HepG2 (cell line): ENCODE measurements at regions not wholly inside any gene's neighbourhood (a gene's known extent, or its start where the extent isn't known, plus 50 kb on each side); places are given as distances from the start of the nearest gene placed in this dataset.
"Not testable (repeated sequence)": the region's sequence is repeated elsewhere in the genome, so short reads cannot be mapped to it uniquely, and the experiment has no call there.

Experiments used
- ATAC-seq: fragments of 200-7000 bp; cut with Tn5 transposase; 3 replicates; pipeline ENCODE4 v1.9.1; 2020; ENCODE audit warnings: mild to moderate bottlenecking, moderate library complexity
- BruUV-seq: library from RNA; stranded (reverse); fragments of 400-500 nt; replicated peaks from 2 replicates; lab custom pipeline; 2021; lab: Mats Ljungman, UMichigan
- CTCF ChIA-PET: fragments of 300-600 bp; formaldehyde crosslinking; extraction: SDS; loops from one replicate; lab custom pipeline; 2021; ENCODE audit warnings: low total read pairs, inconsistent platforms, low intra/inter-chr PET ratio; lab: Yijun Ruan, JAX
- POLR2A ChIA-PET: fragments of 350-600 bp; sonication (Branson Sonifier 250); formaldehyde crosslinking; loops from one replicate; lab custom pipeline; 2020; ENCODE audit warnings: antibody characterized with exemption, inconsistent platforms; lab: Yijun Ruan, JAX
- DNase-seq: peaks from one replicate; pipeline ENCODE4 v3.0.0-alpha.2; 2015; ENCODE audit warnings: low spot score
- FAIRE-seq: peaks from 3 replicates; lab custom pipeline; 2011; peaks lifted over from hg19 to GRCh38; lab: Jason Lieb, UNC
- H2AFZ ChIP-seq: one replicate; pipeline ENCODE4 v1.6.1; 2011; ENCODE audit warnings: low read length, inconsistent platforms
- H3K27ac ChIP-seq: fragments of 300-600 bp; 3 replicates; pipeline ENCODE4 v1.8.0; 2011; ENCODE audit warnings: mixed run types, mild to moderate bottlenecking, mixed read lengths, low read length, inconsistent platforms; ENCODE audit not compliant: insufficient read depth; ENCODE audit errors: extremely low read length
- H3K27me3 ChIP-seq, 2 experiments: fragments of 200-600 bp in 1 of 2; 2 replicates in 1 of 2; 3 replicates in 1 of 2; pipeline versions ENCODE4 v1.6.0 to v1.8.0; 2011; ENCODE audit warnings: low read length in 2 of 2, mild to moderate bottlenecking in 2 of 2, moderate library complexity in 2 of 2, inconsistent platforms in 1 of 2; ENCODE audit not compliant: insufficient read depth in 2 of 2, control insufficient read depth in 1 of 2
- H3K36me3 ChIP-seq, 2 experiments: fragments of 200-600 bp in 1 of 2; replicated peaks in 1 of 2; 2 replicates in 1 of 2; 3 replicates in 1 of 2; pipeline versions ENCODE4 v1.5.1 to v1.8.0; 2011; ENCODE audit warnings: low read length in 2 of 2, inconsistent platforms in 1 of 2; ENCODE audit not compliant: insufficient read depth in 2 of 2, control insufficient read depth in 1 of 2
- H3K4me1 ChIP-seq: 2 replicates; pipeline ENCODE4 v1.5.1; 2012; ENCODE audit warnings: low read length, inconsistent platforms; ENCODE audit not compliant: insufficient read depth
- H3K4me2 ChIP-seq: 2 replicates; pipeline ENCODE4 v1.6.0; 2011; ENCODE audit warnings: low read depth, low read length, inconsistent platforms
- H3K4me3 ChIP-seq, 3 experiments: fragments of 200-600 bp in 1 of 3; sonication (generic), shearing (Covaris generic) in 1 of 3; replicated peaks in 1 of 3; 2 replicates each; pipeline ENCODE4 v1.5.1; 2011 to 2016; ENCODE audit warnings: low read length in 3 of 3, inconsistent platforms in 2 of 3, low read depth in 2 of 3, mild to moderate bottlenecking in 2 of 3, control low read depth in 1 of 3, mixed read lengths in 1 of 3; ENCODE audit not compliant: insufficient read depth in 1 of 3
- H3K79me2 ChIP-seq: one replicate; pipeline ENCODE4 v1.6.1; 2011; ENCODE audit warnings: low read length, inconsistent platforms; ENCODE audit not compliant: insufficient read depth
- H3K9ac ChIP-seq: 2 replicates; pipeline ENCODE4 v1.6.0; 2011; ENCODE audit warnings: mild to moderate bottlenecking, low read depth, low read length, inconsistent platforms; ENCODE audit not compliant: insufficient read depth
- H3K9me3 ChIP-seq: 2 replicates; pipeline ENCODE4 v1.5.1; 2012; ENCODE audit warnings: mild to moderate bottlenecking, low read length
- H4K20me1 ChIP-seq: 2 replicates; pipeline ENCODE4 v1.6.0; 2011; ENCODE audit warnings: inconsistent platforms, mild to moderate bottlenecking, low read length, moderate library complexity; ENCODE audit not compliant: insufficient read depth
- GZF1 ChIP-seq: sonication (generic); formaldehyde crosslinking; IDR thresholded peaks from 2 replicates; pipeline ENCODE4 v1.5.1; 2020; ENCODE audit warnings: mild to moderate bottlenecking, missing genetic modification reagents
- HCFC1 ChIP-seq: fragments of 150-350 bp; IDR thresholded peaks from 2 replicates; pipeline ENCODE4 v1.6.1; 2014; ENCODE audit warnings: low read depth, low read length
- KDM4B ChIP-seq: sonication (generic); formaldehyde crosslinking; IDR thresholded peaks from 2 replicates; pipeline ENCODE4 v1.4.0; 2020; ENCODE audit warnings: missing genetic modification reagents
- KLF12 ChIP-seq: sonication (generic); formaldehyde crosslinking; IDR thresholded peaks from 2 replicates; pipeline ENCODE4 v1.4.0; 2020; ENCODE audit warnings: missing genetic modification reagents, borderline replicate concordance
- RARA ChIP-seq: IDR thresholded peaks from 2 replicates; pipeline ENCODE4 v1.6.1; 2016; ENCODE audit warnings: missing genetic modification reagents, missing compliant biosample characterization
- SUZ12 ChIP-seq: fragments of 150-350 bp; IDR thresholded peaks from 2 replicates; pipeline ENCODE4 v1.6.1; 2014; ENCODE audit warnings: low read depth, low read length
- ZNF10 ChIP-seq: sonication (generic); formaldehyde crosslinking; IDR thresholded peaks from 2 replicates; pipeline ENCODE4 v1.4.0; 2020; ENCODE audit warnings: mild to moderate bottlenecking, low read depth, missing genetic modification reagents, borderline replicate concordance
- ZNF207 ChIP-seq: fragments of 450-650 bp; IDR thresholded peaks from 2 replicates; pipeline ENCODE4 v1.6.1; 2016; ENCODE audit warnings: antibody characterized with exemption, borderline replicate concordance
- ZNF292 ChIP-seq: sonication (generic); formaldehyde crosslinking; IDR thresholded peaks from 2 replicates; pipeline ENCODE4 v1.8.1; 2022; ENCODE audit warnings: mild to moderate bottlenecking, low read depth, missing genetic modification reagents, borderline replicate concordance
- ZNF337 ChIP-seq: sonication (generic); formaldehyde crosslinking; IDR thresholded peaks from 2 replicates; pipeline ENCODE4 v1.5.1; 2020; ENCODE audit warnings: missing genetic modification reagents, low read depth, mild to moderate bottlenecking, borderline replicate concordance
- ZNF354B ChIP-seq: sonication (generic); formaldehyde crosslinking; IDR thresholded peaks from 2 replicates; pipeline ENCODE4 v1.8.0; 2022; ENCODE audit warnings: mild to moderate bottlenecking, missing genetic modification reagents
- ZNF563 ChIP-seq: sonication (generic); formaldehyde crosslinking; IDR thresholded peaks from 2 replicates; pipeline ENCODE4 v1.8.0; 2022; ENCODE audit warnings: mild to moderate bottlenecking, moderate library complexity, missing genetic modification reagents
- ZNF746 ChIP-seq: sonication (generic); formaldehyde crosslinking; IDR thresholded peaks from 2 replicates; pipeline ENCODE4 v1.8.0; 2022; ENCODE audit warnings: mild to moderate bottlenecking, missing genetic modification reagents
- ZNF768 ChIP-seq: sonication (generic); formaldehyde crosslinking; IDR thresholded peaks from 2 replicates; pipeline ENCODE4 v1.4.0; 2020; ENCODE audit warnings: missing genetic modification reagents
- ZNF788 ChIP-seq: sonication (generic); formaldehyde crosslinking; IDR thresholded peaks from 2 replicates; pipeline ENCODE4 v1.5.0; 2020; ENCODE audit warnings: mild to moderate bottlenecking, missing genetic modification reagents, borderline replicate concordance
- WGBS: methylation state at CpG from one replicate; pipeline ENCODE4 v1.1.6; 2017; ENCODE audit warnings: low lambda C conversion rate; 5-methylcytosine and 5-hydroxymethylcytosine counted together
- in situ Hi-C: cut with HindIII; loops from 2 replicates; pipeline ENCODE4 v1.10.0; 2017; ENCODE audit warnings: low pct_unique_long_range_greater_than_20kb; ENCODE audit not compliant: extremely low pct_ligation_motif_present
- intact Hi-C: fragments of 100-400 bp; cut with micrococcal nuclease; formaldehyde crosslinking; loops from one replicate; pipeline ENCODE4 v1.10.0; 2022; ENCODE audit not compliant: unreplicated experiment
- TF ChIP-seq, protein P1 (sequence below): sonication (generic); formaldehyde crosslinking; IDR thresholded peaks from 2 replicates; pipeline ENCODE4 v1.8.0; 2022; ENCODE audit warnings: missing genetic modification reagents, low read depth, mild to moderate bottlenecking, borderline replicate concordance
- TF ChIP-seq, protein P2 (sequence below): sonication (generic); formaldehyde crosslinking; IDR thresholded peaks from 2 replicates; pipeline ENCODE4 v1.8.0; 2023; ENCODE audit warnings: mild to moderate bottlenecking, missing genetic modification reagents
- TF ChIP-seq, protein P3 (sequence below): sonication (generic); formaldehyde crosslinking; IDR thresholded peaks from 2 replicates; pipeline ENCODE4 v1.8.0; 2022; ENCODE audit warnings: mild to moderate bottlenecking, missing genetic modification reagents
- TF ChIP-seq, protein P4 (sequence below): sonication (generic); formaldehyde crosslinking; IDR thresholded peaks from 2 replicates; pipeline ENCODE4 v1.8.1; 2023; ENCODE audit warnings: mild to moderate bottlenecking, inconsistent platforms, moderate library complexity, missing genetic modification reagents, borderline replicate concordance

DNA sequence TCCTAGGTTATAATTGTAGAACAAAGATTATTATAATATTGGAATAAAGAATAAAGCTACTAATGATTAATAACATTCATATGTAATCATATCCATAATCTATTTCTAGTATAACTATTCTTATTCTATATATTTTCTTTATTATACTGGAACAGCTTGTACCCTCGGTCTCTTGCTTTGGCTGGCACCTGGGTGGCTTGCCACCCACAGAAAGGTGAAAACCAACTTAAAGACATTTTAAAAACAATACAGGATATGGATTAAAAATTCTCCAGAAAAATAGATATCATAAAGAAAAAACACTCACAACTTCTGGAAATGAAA is 80.0 kb upstream of the PRRC2C start:
- H2AFZ ChIP-seq, result no peak overlapping the region
- no TSS peak for BruUV-seq
- no peaks in the 10 kb centered on the region for H3K4me1 ChIP-seq
- ChIA-PET CTCF (no interaction called here), POLR2A (no interaction called here)
- DNase-seq (no peak), FAIRE-seq (no peak), ATAC-seq (no peak)
- in situ Hi-C loops, result no loop called here
- no peak overlapping the region for H3K4me2 ChIP-seq
- no peaks in the 10 kb centered on the region for H3K27me3 ChIP-seq
- no peak overlapping the region for H3K9ac ChIP-seq
- no peaks in the 10 kb centered on the region for H3K36me3 ChIP-seq
- H3K27ac ChIP-seq, result no peak overlapping the region
- intact Hi-C loops, result loop anchor here (1.0 kb wide), 1 partner anchor 160 kb away; no protein-coding TSS in a partner anchor
- no peaks in the 10 kb centered on the region for H3K9me3 ChIP-seq
- no peaks in the 10 kb centered on the region for H3K79me2 ChIP-seq
- WGBS, result 2% methylated on average over 1 of the region's 1 CpG
- TF ChIP-seq ZNF768 (CRISPR knock-in tag) (no peak), HCFC1 (no peak), ZNF788 (CRISPR knock-in tag) (no peak), RARA (CRISPR knock-in tag) (no peak), SUZ12 (no peak), ZNF354B (no peak), ZNF563 (no peak), ZNF746 (no peak), ZNF292 (CRISPR knock-in tag) (no peak), KLF12 (CRISPR knock-in tag) (no peak), ZNF10 (CRISPR knock-in tag) (no peak), ZNF207 (no peak), KDM4B (CRISPR knock-in tag) (no peak), GZF1 (CRISPR knock-in tag) (no peak), ZNF337 (no peak)
- TF ChIP-seq, protein P1, sequence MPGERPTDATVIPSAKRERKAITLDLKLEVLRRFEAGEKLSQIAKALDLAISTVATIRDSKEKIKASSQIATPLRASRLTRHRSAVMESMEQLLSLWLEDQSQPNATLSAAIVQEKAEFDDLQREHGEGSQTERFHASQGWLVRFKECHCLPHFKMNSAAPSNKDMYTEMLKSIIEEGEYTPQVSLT (CRISPR knock-in tag), result no peak
- TF ChIP-seq, protein P2, sequence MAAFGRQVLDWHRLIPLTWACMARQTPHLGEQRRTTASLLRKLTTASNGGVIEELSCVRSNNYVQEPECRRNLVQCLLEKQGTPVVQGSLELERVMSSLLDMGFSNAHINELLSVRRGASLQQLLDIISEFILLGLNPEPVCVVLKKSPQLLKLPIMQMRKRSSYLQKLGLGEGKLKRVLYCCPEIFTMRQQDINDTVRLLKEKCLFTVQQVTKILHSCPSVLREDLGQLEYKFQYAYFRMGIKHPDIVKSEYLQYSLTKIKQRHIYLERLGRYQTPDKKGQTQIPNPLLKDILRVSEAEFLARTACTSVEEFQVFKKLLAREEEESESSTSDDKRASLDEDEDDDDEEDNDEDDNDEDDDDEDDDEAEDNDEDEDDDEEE (CRISPR knock-in tag), result no peak
- TF ChIP-seq, protein P3, sequence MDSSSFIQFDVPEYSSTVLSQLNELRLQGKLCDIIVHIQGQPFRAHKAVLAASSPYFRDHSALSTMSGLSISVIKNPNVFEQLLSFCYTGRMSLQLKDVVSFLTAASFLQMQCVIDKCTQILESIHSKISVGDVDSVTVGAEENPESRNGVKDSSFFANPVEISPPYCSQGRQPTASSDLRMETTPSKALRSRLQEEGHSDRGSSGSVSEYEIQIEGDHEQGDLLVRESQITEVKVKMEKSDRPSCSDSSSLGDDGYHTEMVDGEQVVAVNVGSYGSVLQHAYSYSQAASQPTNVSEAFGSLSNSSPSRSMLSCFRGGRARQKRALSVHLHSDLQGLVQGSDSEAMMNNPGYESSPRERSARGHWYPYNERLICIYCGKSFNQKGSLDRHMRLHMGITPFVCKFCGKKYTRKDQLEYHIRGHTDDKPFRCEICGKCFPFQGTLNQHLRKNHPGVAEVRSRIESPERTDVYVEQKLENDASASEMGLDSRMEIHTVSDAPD (CRISPR knock-in tag), result no peak
- TF ChIP-seq, protein P4, sequence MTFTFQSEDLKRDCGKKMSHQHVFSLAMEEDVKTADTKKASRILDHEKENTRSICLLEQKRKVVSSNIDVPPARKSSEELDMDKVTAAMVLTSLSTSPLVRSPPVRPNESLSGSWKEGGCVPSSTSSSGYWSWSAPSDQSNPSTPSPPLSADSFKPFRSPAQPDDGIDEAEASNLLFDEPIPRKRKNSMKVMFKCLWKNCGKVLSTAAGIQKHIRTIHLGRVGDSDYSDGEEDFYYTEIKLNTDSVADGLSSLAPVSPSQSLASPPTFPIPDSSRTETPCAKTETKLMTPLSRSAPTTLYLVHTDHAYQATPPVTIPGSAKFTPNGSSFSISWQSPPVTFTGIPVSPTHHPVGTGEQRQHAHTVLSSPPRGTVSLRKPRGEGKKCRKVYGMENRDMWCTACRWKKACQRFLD (CRISPR knock-in tag), result no peak
- H3K4me3 ChIP-seq, result no peak overlapping the region
- no peaks in the 10 kb centered on the region for H4K20me1 ChIP-seq

DNA sequence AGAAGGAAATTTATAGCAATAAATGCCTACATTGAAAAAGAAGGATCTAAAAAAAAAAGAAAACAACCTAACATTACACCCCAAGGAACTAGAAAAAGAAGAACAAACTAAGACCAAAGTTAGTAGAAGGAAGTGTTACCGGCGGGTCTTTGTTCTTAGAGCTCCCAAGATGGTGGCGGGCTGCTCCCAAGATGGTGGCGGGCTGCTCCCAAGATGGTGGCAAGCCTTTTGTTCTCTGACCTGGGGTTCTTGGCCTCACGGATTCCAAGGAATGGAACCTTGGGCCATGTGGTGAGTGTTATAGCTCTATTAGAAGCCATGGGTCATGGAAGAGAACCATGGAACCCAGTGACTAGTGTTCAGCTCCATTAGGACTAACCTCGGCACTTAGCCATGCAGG is 71.8 kb upstream of the PRRC2C start:
- H3K79me2 ChIP-seq, POLR2A ChIA-PET, H3K4me3 ChIP-seq, FAIRE-seq, H3K4me2 ChIP-seq, H3K9ac ChIP-seq, H3K36me3 ChIP-seq, CTCF ChIA-PET, H3K27ac ChIP-seq, H4K20me1 ChIP-seq, intact Hi-C loops, DNase-seq, ATAC-seq, in situ Hi-C loops, H3K27me3 ChIP-seq, H3K4me1 ChIP-seq, H2AFZ ChIP-seq, BruUV-seq, H3K9me3 ChIP-seq: not testable (repeated sequence)
- 80% methylated on average over 4 of the region's 6 CpGs for WGBS
